ENCODE measurements at regions not wholly inside any gene's neighbourhood (a gene's known extent, or its start where the extent isn't known, plus 50 kb on each side); places are given as distances from the start of the nearest gene placed in this dataset.

DNA sequence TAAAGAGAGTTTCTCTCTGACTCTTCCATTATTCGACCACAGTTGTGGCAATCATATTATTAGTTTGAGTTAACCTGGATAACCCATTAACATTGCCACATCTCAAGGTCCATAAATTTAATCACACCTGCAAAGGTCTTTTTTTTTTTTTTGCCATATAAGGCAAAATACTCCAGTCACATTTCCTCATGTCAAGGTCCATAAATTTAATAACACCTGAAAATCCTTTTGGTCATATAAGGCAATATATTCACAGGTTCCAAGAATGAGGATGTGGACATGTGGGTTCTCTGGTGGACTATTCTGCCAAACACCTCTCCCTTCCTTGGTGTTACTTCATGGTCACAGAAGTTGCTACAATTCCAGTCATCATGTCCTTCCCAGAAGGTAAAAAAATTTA, 213.5 kb upstream of the COX7C start:
- H3K36me3 ChIP-seq (ENCODE audit: control insufficient read depth, insufficient read depth, low read length): no peaks in the 10 kb centered on the region
- CTCF ChIA-PET: no interaction called here
- no peaks in the 10 kb centered on the region for H3K27me3 ChIP-seq (ENCODE audit: control insufficient read depth, insufficient read depth, low read length)
- no TSS peak for BruUV-seq (replicated peaks)
- no peak overlapping the region for H3K27ac ChIP-seq (ENCODE audit: low read length)
- no peak for ATAC-seq
- intact Hi-C loops (cut with micrococcal nuclease; ENCODE audit: unreplicated experiment): no loop called here
- TF ChIP-seq, protein P1, sequence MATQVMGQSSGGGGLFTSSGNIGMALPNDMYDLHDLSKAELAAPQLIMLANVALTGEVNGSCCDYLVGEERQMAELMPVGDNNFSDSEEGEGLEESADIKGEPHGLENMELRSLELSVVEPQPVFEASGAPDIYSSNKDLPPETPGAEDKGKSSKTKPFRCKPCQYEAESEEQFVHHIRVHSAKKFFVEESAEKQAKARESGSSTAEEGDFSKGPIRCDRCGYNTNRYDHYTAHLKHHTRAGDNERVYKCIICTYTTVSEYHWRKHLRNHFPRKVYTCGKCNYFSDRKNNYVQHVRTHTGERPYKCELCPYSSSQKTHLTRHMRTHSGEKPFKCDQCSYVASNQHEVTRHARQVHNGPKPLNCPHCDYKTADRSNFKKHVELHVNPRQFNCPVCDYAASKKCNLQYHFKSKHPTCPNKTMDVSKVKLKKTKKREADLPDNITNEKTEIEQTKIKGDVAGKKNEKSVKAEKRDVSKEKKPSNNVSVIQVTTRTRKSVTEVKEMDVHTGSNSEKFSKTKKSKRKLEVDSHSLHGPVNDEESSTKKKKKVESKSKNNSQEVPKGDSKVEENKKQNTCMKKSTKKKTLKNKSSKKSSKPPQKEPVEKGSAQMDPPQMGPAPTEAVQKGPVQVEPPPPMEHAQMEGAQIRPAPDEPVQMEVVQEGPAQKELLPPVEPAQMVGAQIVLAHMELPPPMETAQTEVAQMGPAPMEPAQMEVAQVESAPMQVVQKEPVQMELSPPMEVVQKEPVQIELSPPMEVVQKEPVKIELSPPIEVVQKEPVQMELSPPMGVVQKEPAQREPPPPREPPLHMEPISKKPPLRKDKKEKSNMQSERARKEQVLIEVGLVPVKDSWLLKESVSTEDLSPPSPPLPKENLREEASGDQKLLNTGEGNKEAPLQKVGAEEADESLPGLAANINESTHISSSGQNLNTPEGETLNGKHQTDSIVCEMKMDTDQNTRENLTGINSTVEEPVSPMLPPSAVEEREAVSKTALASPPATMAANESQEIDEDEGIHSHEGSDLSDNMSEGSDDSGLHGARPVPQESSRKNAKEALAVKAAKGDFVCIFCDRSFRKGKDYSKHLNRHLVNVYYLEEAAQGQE (IDR thresholded peaks at IDR 0.05; ENCODE audit: insufficient read depth in 1 of 2, low read depth in 2 of 2, low read length in 1 of 2): no peak
- TF ChIP-seq, protein P2, sequence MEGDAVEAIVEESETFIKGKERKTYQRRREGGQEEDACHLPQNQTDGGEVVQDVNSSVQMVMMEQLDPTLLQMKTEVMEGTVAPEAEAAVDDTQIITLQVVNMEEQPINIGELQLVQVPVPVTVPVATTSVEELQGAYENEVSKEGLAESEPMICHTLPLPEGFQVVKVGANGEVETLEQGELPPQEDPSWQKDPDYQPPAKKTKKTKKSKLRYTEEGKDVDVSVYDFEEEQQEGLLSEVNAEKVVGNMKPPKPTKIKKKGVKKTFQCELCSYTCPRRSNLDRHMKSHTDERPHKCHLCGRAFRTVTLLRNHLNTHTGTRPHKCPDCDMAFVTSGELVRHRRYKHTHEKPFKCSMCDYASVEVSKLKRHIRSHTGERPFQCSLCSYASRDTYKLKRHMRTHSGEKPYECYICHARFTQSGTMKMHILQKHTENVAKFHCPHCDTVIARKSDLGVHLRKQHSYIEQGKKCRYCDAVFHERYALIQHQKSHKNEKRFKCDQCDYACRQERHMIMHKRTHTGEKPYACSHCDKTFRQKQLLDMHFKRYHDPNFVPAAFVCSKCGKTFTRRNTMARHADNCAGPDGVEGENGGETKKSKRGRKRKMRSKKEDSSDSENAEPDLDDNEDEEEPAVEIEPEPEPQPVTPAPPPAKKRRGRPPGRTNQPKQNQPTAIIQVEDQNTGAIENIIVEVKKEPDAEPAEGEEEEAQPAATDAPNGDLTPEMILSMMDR (IDR thresholded peaks at IDR 0.05): no peak
- TF ChIP-seq SIN3A (IDR thresholded peaks at IDR 0.05; ENCODE audit: borderline replicate concordance, insufficient read depth, low read depth, low read length) (no peak), POLR2AphosphoS5 (IDR thresholded peaks at IDR 0.05; ENCODE audit: low read depth, low read length) (no peak)
- H3K9me3 ChIP-seq (ENCODE audit: control insufficient read depth, insufficient read depth, low read depth, low read length): no peaks in the 10 kb centered on the region
- in situ Hi-C loops (cut with HindIII; ENCODE audit: low pct_unique_long_range_greater_than_20kb, low sequenced_read_pairs): no loop called here
- POLR2A ChIA-PET: no interaction called here
- no peaks in the 10 kb centered on the region for H3K4me1 ChIP-seq (ENCODE audit: control insufficient read depth, insufficient read depth, low read length)
- H3K4me3 ChIP-seq (ENCODE audit: low read depth in 2 of 2, low read length in 2 of 2): no peak overlapping the region
- DNase-seq (ENCODE audit: low read depth, low spot score): no peak

DNA sequence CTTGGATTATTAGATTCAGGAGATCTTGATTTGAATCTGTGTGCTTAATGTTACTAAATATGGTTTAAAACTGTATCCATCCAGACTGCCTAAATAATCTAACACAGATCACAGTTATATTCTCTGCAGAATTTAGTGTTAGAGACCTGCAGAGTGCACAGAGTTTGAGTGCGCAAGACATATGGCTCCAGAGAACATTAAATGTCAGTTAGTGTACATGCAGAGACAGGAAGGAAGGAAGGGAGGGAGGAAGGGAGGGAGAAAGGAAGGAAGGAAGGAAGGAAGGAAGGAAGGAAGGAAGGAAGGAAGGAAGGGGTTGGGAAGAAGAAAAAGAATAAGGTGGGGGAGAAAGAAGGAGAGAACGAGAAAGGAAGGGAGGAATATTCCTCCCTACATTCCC, 210.0 kb upstream of the COX7C start:
- Histone ChIP-seq H3K27ac (ENCODE audit: low read length) (no peak overlapping the region), H3K4me3 (ENCODE audit: low read depth in 2 of 2, low read length in 2 of 2) (no peak overlapping the region), H3K36me3 (ENCODE audit: control insufficient read depth, insufficient read depth, low read length) (no peaks in the 10 kb centered on the region), H3K27me3 (ENCODE audit: control insufficient read depth, insufficient read depth, low read length) (no peaks in the 10 kb centered on the region), H3K4me1 (ENCODE audit: control insufficient read depth, insufficient read depth, low read length) (no peaks in the 10 kb centered on the region), H3K9me3 (ENCODE audit: control insufficient read depth, insufficient read depth, low read depth, low read length) (no peaks in the 10 kb centered on the region)
- CTCF ChIA-PET: no interaction called here
- DNase-seq (ENCODE audit: low read depth, low spot score): no peak
- BruUV-seq (replicated peaks): no TSS peak
- in situ Hi-C loops (cut with HindIII; ENCODE audit: low pct_unique_long_range_greater_than_20kb, low sequenced_read_pairs): no loop called here
- intact Hi-C loops (cut with micrococcal nuclease; ENCODE audit: unreplicated experiment): no loop called here
- POLR2A ChIA-PET: no interaction called here
- TF ChIP-seq, protein P1 (IDR thresholded peaks at IDR 0.05; ENCODE audit: insufficient read depth in 1 of 2, low read depth in 2 of 2, low read length in 1 of 2): no peak
- TF ChIP-seq POLR2AphosphoS5 (IDR thresholded peaks at IDR 0.05; ENCODE audit: low read depth, low read length): no peak
- TF ChIP-seq SIN3A (IDR thresholded peaks at IDR 0.05; ENCODE audit: borderline replicate concordance, insufficient read depth, low read depth, low read length): no peak
- TF ChIP-seq, protein P2 (IDR thresholded peaks at IDR 0.05): no peak
- no peak for TF ChIP-seq TCF7L2 (IDR thresholded peaks at IDR 0.05; ENCODE audit: low read depth, low read length)
- ATAC-seq: no peak

All from Panc1 (cell line).